NCI-H446 (cell line): ENCODE measurements at regions not wholly inside any gene's neighbourhood (a gene's known extent, or its start where the extent isn't known, plus 50 kb on each side); places are given as distances from the start of the nearest gene placed in this dataset.
"Not testable (repeated sequence)": the region's sequence is repeated elsewhere in the genome, so short reads cannot be mapped to it uniquely, and the experiment has no call there.

ENCODE experiments used
- DNase-seq, 2 experiments: peaks; one replicate each; lab custom pipeline; 2025; lab: John Stamatoyannopoulos, UW

DNA sequence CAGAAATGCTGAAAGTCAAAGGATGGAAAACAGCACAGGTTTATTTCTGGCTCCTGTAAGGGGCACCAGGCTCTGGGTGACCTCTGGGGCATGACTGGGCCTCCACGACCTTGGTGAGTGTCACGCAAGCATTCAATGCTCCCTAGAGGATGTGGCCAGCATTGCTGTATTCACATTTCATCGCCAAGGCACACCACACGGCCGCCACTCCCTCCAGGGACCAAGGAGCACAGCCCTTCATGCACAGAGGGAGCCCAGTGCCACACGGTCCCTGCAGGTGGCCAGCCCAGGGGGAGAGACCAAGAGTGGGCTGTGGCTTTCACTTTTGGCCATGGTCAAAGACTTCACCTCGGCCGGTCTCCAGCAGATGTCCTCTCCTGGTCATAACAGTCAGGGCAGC lies 137.4 kb upstream of the TNRC6C start:
- no peak for DNase-seq

DNA sequence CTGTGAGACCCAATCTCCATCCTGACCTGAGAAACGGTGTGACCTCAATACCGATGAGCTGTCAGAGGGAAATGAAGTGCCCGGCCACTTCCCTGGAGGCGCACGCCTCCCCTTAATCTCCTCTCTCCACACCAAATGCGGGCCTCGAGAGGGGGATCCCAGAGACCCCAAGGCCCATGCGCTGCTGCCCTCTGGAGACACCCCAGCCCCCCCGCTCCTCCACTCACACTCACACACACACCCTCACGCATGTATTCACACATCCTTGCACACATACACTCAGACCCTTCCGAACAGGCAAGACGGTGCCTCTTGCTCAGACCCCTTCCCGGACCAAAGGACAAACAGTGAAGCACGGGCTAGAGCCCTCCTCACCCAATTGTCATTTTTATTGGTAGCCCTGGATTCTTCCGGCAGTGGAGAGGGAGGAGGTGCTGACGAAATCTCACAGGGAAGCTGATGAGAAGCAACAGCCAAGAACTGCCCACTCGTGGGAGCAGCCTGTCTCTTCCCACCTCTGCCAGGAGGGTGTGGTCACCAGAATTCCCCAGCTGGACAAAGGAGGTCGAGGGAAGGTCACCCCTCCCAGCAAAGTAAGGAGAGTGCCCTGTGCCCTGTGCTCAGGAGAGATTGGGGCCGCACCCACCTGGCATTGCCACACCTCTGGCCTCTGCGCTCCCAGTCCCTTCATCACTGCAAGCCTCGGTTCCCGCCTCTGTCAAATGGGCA lies 136.0 kb upstream of the TNRC6C start:
- DNase-seq: no peak

DNA sequence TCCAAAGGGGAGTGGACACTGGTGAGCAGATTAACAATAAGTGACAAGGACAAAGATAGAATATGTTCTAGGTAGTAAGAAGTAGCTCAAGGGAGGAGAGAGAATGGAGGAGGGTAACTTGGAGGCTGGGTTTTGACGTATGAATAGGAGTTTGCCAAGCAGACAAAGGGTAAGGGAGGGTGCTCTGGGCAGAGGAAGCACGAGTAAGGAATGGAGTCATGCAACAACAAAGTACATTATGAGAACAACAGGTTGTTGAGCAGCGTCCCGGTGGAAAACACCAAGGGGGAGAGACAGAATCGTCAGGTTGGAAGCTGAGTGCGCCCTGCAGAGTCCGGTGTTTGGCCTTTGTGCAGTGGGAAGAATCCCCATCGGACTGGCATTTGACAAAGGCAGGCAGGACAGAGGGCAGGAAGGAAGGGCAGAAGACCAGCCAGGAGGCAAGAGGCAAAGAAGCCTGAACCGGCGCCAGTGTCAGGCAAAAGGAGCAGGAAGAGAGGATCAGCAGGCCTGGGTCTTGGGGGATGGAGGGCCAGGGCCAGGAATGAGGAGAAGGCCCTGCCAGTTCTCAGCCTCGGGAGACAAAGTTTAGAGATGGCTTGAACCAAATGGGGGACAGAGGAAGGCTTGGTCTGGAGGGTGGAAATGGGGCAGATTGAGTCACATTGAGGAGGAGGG lies 134.3 kb upstream of the TNRC6C start:
- DNase-seq: no peak

DNA sequence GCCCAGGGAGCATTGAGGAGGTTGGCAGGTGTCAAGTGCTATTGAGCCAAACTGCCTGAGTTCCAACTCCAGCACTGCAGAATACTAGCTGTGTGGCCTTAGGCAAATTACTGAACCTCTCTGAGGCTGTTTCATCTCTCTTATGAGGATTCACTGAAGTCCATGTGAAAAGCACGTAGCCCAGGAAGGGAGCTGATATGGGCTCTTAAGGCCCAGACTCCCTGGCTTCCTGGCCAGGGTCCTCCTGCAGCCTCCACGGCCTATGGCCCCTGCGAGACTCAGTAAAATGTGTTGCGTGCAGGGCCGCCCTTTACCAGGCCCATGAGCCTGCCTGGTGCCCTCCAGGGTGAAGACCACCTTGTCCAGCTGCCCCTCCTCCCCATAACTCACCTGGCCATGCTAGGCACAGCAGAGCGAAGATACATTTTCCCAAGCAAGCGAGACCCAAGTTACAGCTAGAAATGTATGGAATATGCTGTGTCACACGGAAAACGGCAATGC lies 133.7 kb upstream of the TNRC6C start:
- DNase-seq: no peak

DNA sequence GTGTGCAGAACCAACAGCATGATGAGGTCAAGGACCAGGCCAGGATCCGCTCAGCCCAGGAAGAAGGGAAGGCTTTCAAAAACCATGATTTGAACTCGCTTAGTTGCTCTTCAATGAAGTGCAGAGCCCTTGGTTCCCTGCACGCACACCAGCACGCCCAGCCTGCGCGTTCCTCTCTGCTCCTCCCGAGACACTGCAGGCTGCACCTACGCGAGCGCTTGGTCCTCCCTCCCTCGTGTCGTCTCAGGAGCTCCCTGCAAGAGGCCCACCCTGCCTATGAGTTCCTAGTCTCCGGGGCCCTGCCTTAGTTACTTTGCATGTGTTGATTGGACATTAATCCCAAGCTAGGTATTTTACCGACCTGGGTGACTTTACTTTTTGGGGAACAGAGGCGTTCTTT lies 132.9 kb upstream of the TNRC6C start:
- no peak for DNase-seq

DNA sequence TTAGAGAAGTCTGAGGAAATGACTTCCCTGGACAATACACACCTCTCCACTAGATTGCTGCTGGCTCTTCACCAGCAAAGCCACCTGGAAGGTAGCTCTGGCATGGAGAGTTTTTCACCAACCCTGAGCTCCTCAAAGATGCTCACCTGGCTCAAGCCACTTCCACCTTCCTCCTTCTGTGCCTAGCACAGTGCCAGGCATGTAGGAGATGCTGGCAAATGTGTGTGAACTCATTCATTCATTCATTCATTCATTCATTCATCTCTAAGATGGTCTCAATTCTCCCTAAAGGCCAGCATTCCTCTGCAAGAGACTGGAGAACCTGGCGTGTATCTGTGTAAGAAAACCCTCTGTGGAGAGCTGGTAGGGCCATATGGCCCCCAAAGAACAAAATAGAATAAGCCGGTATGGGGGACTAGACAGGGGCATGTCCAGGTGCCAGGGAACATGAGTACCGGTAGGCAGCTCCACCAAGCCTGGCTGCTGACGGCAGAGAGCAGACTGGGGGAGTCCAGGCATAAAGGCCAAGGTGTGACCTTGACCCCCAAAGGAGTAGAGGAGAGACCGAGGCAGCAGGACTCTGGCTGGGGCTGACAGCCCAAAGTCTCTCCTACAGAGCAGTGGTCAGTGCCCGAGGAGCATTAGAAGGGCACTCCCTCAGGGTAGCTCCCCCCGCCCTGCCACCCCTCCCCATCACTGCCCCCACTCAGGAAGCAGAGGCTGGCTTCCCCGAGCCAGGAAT lies 132.2 kb upstream of the TNRC6C start:
- no peak for DNase-seq

DNA sequence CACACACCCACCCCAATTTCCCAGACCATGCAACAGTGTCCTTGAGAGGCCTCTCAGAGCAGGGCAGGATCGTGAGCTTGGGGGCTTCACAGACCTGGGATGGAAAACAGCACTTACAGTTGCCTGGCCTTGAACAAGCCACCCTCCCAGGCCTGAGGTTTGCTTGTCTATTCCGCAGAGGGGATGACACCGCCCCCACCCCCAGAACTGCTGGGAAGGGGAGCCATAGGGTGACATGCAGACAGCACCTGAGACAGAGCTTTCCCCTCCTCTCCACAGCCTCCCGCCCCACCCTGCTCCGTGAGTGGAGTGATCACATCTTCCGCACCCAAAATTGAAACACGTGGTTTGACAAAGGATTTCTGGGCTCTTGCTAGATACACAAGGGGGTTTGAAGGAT lies 131.5 kb upstream of the TNRC6C start:
- DNase-seq: no peak

DNA sequence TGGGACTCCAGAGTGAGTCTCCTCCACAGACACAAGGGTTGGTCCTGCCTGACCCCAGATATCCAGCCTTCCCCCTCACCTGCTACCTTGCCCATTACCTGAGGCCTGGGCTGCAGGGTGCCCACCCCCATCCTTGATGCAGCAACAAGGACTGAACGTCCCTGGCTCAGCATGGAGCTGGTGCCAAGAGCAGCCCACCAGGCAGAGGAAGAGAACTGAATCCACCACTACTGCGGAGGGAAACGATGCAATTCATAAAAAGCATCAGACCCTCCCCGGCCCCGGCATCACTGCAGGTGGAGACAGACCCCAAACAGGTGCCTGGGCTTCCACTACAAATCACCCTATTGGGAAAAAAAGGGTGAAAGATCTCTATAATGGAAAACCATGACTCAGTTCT lies 131.0 kb upstream of the TNRC6C start:
- DNase-seq: no peak

DNA sequence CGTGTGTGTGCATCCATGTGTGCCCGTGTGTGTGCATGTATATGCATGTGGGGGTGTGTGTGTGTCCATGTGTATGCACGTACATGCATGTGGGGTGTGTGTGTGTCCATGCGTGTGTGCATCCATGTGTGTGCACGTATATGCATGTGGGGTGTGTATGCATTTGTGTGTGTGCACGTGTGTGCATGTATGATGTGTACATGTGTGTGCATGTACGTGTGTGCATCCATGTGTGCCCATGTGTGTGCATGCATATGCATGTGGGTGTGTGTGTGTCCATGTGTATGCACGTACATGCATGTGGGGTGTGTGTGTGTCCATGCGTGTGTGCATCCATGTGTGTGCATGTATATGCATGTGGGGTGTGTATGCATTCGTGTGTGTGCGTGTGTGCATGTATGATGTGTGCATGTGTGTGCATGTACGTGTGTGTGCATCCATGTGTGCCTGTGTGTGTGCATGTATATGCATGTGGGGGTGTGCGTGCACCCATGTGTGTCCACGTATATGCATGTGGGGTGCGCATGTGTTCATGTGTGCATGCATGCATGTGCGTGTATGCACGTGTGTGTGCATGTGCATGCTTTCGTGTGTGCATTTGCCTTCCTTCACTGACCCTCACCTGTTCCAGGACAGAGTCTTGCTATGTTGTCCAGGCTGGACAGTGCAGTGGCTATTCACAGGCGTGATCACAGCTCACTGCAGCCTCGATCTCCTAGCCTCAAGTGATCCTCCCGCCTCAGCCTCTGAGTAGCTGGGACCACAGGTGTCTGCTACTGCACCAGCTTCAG lies 129.6 kb upstream of the TNRC6C start:
- no peak for DNase-seq

DNA sequence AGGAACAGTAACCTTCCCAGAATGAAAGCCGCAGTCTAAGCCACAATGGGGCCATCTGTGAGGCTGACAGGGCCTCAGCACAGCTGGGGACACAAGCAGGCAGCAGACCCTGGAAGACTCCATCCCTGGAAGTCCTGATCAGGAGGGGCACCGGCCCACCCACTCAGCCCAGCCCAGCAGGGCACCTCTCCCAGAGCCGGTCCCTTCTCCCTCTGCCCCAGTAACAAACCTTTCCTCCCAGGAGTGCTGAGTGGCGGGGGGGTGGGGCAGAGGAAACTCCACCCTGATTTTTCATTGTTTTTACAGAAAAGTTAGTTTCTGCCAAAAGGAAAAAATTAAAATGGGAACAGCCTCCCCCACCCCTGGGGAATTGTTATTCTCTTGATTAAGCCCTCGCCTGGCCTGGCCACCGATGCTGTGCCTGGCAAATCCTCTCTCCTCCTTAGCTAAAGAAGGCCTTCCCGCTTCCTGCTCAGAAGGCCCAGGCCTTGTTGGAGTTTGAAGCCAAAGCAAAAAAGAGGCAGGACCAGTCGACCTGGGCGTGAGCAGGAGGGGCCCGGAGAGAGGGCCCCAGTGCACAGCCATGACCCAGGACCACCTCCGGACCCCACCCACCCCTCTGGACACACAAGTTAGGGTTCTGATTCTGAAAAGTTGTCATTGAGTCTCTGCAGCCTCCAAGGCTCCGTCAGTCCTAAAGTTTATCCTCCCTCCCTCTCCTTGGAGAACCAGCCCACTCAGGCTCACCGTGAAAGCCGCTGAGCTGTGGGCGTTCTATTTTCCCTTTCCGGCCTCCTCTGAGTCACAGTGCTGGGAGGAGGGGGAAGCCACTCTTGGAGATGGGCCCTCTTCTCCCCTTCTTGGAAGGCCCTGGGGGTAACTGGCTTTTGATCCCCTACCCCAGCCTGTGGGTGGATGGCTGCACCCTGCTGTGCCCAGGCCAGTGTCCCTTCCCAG lies 128.4 kb upstream of the TNRC6C start:
- no peak for DNase-seq

DNA sequence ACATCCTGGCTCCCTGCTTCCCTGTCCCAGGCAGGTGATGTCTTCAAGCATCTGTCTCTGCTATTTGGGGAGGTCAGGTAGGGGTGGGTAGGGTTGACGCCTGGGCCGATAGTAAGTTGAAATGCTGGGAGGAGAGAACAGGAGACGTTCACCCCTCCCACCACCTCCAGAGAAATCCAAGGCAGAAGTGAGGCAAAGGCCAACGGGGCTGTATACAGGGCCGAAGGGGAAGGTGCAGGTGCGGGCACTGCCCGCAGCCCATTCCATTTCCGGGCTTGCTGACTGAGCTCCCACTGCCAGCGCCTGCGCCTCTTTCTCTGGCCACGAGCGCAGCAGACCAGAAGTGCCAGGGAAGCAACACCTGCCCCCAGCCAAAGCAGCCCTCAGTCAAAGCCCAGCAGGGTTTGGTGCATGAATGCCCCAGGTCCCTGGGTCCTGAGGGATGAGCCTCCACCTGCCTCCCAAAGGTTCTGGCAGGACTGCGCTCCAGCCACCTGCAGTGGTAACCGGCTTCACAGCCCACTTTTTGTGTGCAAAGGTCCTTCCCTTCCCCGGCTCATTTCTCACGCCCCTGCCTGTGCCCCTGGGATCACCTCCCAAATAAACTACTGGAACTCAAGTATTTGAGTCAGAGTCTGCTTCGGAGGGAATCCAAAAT lies 127.6 kb upstream of the TNRC6C start:
- DNase-seq: no peak

DNA sequence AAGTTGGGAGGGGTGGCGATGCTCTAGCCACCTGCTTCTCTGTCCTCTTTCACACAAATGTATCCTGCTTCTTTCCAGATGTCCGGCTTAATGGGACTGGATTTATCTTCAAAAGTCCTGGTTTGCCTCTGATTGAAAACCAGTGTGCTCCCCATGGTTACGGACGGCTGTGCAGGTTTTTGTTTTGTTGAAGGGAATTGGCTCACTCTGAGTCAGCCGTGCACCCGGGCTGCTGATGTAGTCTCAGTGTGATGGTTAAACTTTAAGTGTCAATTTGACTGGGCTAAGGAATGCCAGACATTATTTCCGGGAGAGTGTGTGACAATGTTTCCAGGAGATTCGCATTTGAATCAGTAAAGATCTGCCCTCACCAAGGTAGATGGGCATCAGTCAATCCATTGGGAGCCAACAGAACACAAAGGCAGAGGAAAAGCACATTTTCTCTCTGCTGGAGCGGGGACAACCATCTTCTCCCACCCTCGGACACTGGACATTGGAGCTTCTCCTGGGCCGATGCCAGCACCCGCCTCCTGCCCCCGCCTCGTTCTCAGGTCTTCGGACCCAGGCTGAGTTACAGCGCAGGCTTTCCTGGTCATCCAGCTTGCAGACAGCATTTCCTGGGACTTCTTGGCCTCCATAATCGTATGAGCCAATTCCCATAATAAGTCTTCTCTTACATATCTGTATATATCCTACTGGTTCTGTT lies 126.9 kb upstream of the TNRC6C start:
- no peak for DNase-seq

DNA sequence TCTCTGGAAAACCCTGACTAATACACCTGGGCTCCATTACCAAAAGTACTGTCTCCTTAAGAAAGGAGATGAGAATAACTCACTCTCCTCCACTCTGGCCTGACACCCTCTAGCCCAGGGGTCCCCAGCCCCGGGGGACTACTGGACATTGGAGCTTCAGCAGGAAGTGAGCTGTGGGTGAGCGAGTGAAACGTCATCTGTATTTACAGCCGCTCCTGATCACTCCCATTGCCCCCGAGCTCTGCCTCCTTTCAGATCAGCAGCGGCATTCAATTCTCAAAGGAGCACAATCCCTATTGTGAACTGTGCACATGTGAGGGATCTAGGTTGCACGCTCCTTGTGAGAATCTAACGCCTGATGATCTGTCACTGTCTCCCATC lies 126.3 kb upstream of the TNRC6C start:
- DNase-seq: no peak

DNA sequence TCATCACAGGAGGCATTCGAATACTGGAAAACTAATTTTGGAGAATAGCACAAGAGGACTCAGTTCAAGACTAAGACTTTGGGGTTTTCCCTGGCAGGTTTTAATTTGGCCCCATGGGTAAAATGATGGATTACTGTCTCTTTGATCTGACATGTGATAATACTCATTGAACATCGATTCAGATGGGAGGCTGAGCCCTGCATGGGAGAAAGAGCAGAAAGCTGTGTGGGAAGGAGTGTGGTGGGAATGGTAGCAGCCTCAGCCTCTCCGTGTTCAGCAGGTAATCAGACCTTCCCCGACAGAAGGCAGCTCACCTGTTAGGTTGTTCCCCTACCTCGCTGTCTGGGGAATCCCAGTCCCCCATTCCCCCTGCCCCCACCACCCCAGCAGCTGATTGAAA lies 124.7 kb upstream of the TNRC6C start:
- DNase-seq: no peak

DNA sequence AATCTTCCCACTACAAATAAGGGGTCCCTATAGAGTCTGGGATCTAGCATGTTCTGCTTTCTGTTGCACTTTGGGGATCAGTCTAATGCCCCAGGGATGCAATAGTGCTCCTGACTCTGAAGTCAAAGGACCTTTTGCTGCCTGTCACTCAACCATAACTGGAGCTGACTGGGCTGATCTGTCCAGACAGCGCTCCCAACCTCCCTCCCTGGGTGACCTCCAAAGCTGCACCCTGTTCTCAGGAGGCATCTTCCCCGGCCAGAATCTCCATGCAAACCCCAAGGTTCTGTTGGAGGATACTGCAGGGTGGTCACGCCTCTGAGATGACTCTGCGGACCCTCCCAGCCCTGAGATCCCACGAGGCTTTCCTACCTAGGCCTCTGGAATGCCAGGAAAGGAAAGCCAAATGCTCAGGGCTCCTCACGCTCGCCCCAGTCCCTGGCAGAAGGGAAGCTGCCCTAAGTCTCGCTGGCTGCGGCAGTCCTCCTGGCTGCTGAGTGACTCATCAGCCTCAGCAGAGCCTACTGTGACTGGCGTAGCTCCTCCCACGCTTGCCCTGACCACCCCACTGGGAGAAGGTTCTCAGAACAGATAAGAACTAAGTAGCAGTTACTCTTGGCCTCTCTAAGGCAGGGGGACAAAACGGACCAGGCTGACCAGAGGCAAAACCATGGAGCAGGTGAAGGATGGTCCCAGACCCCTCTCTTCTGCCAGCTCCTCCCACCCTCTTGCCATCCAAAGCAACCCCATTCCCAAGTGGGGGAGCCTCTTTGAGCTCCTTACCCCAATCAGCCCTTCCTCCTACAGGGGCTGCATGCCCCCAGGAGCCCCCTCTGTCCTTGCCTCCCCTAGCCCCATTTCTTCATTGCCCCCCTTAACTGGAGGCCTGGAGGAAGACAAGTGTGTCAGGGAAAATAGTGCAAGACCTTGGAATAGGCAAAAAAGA lies 124.1 kb upstream of the TNRC6C start:
- DNase-seq: peak in 1 of 2 experiments; percentile 57

DNA sequence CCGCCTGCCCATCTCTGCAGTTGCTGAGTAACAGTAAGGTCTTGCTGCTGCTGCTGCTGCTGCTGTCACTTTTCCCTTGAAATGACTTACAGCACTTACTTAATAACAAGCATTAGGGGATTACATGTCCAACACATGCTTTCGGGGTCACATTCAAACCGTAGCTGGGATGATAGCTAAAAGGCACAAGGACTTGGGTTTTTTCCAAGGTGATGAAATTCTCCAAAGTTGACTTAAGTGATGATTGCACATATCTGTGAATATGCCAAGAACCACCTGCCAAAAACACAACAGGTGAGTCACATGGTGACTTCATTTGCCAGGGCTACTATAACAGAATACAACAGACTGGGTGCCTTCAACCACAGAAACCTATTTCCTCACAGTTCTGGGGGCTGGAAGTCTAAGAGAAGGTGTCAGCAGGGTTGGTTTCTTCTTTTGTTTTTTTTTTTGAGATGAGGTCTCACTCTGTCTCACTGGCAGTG lies 121.9 kb upstream of the TNRC6C start:
- no peak for DNase-seq

DNA sequence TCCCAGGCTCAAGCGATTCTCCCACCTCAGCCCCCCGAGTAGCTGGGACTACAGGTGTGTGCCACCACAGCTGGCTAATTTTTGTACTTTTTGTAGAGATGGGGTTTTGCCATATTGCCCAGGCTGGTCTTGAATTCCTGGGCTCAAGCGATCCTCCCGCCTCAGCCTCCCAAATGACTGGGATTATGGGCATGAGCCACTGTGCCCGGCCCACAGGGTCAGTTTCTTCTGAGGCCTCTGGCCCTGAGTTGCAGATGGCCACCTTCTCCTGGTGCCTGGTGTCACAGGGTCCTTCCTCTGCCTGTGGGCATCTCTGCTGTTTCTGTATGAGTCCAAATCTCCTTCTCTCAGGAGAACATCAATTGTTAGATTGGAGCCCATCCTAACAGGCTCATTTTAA lies 121.4 kb upstream of the TNRC6C start:
- DNase-seq: not testable (repeated sequence)

DNA sequence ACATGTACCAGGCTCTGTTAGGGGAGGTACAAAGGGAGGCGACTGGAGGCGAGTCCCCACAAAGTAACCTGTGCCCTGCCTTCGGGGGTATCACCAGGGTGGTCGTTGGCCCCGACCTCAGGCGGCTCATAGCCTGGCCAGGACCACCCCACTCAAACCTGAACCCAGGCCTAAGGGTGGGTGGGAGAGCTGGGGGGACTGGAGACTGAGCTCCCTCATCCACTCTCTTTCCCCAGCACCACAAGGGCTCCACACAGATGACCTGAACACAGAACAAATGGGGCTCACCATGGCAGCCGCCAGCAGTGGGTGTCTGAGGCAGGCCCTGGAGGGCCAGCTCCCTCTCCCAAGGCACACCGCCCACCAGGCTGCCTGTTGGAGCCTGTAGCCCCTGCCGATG lies 120.6 kb upstream of the TNRC6C start:
- no peak for DNase-seq
